Small intestine (tissue), 7 donors: ENCODE measurements at regions not wholly inside any gene's neighbourhood (a gene's known extent, or its start where the extent isn't known, plus 50 kb on each side); places are given as distances from the start of the nearest gene placed in this dataset.
"Not testable (repeated sequence)": the region's sequence is repeated elsewhere in the genome, so short reads cannot be mapped to it uniquely, and the experiment has no call there.

Source experiments
- DNase-seq, 2 donors: peaks; one replicate each; pipeline versions ENCODE4 v3.0.0 to v3.0.0-alpha.2; 2013
- FAIRE-seq: peaks from 2 replicates; lab custom pipeline; 2012; peaks lifted over from hg19 to GRCh38; lab: Jason Lieb, UNC
- H3K27ac ChIP-seq, 3 donors: one replicate each; pipeline ENCODE4 v1.5.1; 2013; ENCODE audit warnings: low read length in 2 of 3, mild to moderate bottlenecking in 2 of 3, control low read depth in 1 of 3, inconsistent platforms in 1 of 3, low read depth in 1 of 3, moderate library complexity in 1 of 3
- H3K27me3 ChIP-seq, 3 donors: one replicate each; pipeline ENCODE4 v1.6.1; 2013; ENCODE audit warnings: low read length in 3 of 3, inconsistent platforms in 1 of 3; ENCODE audit not compliant: control insufficient read depth in 3 of 3, insufficient read depth in 3 of 3
- H3K36me3 ChIP-seq, 3 donors: one replicate each; pipeline ENCODE4 v1.6.1; 2013; ENCODE audit warnings: low read length in 3 of 3, inconsistent platforms in 1 of 3, low read depth in 1 of 3, mild to moderate bottlenecking in 1 of 3, moderate library complexity in 1 of 3; ENCODE audit not compliant: control insufficient read depth in 3 of 3, insufficient read depth in 2 of 3
- H3K4me1 ChIP-seq, 3 donors: one replicate each; pipeline ENCODE4 v1.6.1; 2013; ENCODE audit warnings: low read length in 2 of 3, inconsistent platforms in 1 of 3, low read depth in 1 of 3, mild to moderate bottlenecking in 1 of 3, moderate library complexity in 1 of 3; ENCODE audit not compliant: control insufficient read depth in 3 of 3, insufficient read depth in 2 of 3
- H3K4me3 ChIP-seq, 3 donors: one replicate each; pipeline ENCODE4 v1.5.1; 2013; ENCODE audit warnings: low read length in 3 of 3, control low read depth in 1 of 3, inconsistent platforms in 1 of 3, low read depth in 1 of 3, mild to moderate bottlenecking in 1 of 3, moderate library complexity in 1 of 3
- H3K9me3 ChIP-seq, 2 donors: one replicate each; pipeline ENCODE4 v1.6.1; 2013; ENCODE audit warnings: low read depth in 1 of 2, low read length in 1 of 2; ENCODE audit not compliant: control insufficient read depth in 2 of 2, insufficient read depth in 1 of 2
- WGBS, 3 donors: extraction: QIAGEN DNeasy Blood & Tissue Kit; methylation state at CpG; one replicate each; pipeline ENCODE4 v1.1.7; 2013; 5-methylcytosine and 5-hydroxymethylcytosine counted together
- donor health status: healthy with polysubstance abuse.
- donor health status: control.
- donor health status: control.
- donor health status: Bipolar disorder and iron deficiency.
- donor health status: healthy.

DNA sequence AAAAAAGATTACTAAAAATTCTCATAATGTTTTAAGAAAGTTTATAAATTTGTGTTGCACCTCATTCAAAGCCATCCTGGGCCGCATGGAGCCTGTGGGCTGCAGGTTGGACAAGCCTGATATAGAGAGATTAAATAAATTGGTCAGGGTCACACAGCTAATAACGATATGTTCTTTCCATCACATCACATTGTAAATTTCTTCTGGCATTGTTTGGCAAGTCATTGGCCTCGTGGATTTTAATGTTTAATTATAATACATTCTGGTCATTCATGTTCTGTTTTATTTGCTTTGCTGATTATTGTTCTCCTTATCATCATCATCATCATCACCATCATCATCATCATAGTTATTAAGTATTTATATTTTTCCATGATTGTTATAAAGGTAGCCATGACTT is 157.3 kb downstream of the DIO2 start:
- FAIRE-seq, result no peak
- Histone ChIP-seq H3K36me3 (no peaks in the 10 kb centered on the region), H3K9me3 (no peaks in the 10 kb centered on the region), H3K27ac (no peak overlapping the region), H3K27me3 (no peaks in the 10 kb centered on the region), H3K4me3 (no peak overlapping the region), H3K4me1 (no peaks in the 10 kb centered on the region)
- DNase-seq, result no peak
- 66 to 83% (median 71%) methylated on average over 3 of the region's 3 CpGs for WGBS, 3 donors

DNA sequence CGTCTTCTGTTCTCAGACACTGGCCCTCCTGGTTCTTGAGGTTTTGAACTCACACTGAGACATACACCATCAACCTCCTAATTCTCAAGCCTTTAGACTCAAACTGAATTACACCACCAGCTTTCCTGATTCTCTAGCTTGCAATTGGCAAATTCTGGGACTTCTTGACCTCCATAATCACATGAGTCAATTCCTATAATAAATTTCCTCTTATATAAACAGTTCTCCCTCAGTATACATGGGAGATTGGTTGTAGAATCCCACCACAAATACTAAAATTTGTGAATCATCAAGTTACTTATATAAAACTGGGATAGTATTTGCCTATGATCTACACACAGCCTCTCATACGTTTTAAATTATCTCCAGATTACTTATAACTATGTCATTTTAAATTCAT is 162.2 kb downstream of the DIO2 start:
- DNase-seq, result no peak
- Histone ChIP-seq H3K4me1 (no peaks in the 10 kb centered on the region), H3K27me3 (no peaks in the 10 kb centered on the region), H3K36me3 (no peaks in the 10 kb centered on the region), H3K4me3 (no peak overlapping the region), H3K27ac (no peak overlapping the region), H3K9me3 (no peaks in the 10 kb centered on the region)
- FAIRE-seq, result no peak
- WGBS, 3 donors, result 71 to 79% (median 76%) methylated on average over 2 of the region's 2 CpGs

DNA sequence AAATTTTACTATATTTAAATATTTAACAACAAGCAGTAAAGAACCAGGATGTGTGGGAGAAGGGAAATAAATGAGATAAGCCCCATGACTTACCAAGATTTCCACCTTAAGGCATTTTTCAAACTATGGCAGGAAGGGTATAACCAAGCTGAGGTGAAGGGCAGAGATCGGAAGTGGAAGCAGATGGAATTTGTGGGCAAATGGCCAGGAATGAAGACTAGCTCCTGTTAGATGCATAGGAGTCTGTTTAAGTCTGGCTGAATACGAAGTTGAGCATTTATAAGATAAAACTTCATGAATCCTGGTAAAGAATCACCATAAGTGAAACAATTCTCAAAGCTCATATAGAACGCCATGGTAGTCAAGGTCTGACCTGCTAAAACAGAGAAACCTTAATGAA is 163.5 kb downstream of the DIO2 start:
- Histone ChIP-seq H3K36me3 (no peaks in the 10 kb centered on the region), H3K4me3 (no peak overlapping the region), H3K27me3 (no peaks in the 10 kb centered on the region), H3K27ac (no peak overlapping the region), H3K4me1 (no peaks in the 10 kb centered on the region), H3K9me3 (no peaks in the 10 kb centered on the region)
- FAIRE-seq (no peak), DNase-seq (no peak)
- 66 to 69% (median 68%) methylated on average over 3 of the region's 3 CpGs for WGBS, 3 donors

DNA sequence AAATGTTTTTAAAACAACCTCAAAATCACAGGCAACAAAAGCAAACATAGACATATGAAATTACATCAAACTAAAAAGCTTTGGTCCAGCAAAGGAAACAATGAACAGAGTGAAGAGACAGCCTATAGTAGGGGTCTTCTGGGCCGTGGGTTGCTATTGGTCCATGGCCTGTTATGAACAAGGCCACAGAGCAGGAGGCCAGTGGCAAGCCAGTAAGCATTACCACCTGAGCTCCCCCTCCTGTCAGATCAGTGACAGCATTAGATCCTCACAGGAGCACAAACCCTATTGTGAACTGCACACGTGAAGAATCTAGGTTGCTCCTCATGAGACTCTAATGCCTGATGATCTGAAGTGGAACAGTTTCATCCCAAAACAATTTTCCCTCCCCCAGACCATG is 174.0 kb downstream of the DIO2 start:
- FAIRE-seq, result no peak
- WGBS, 3 donors, result 59 to 75% (median 66%) methylated on average over 2 of the region's 2 CpGs
- H3K4me1 ChIP-seq, result no peaks in the 10 kb centered on the region

DNA sequence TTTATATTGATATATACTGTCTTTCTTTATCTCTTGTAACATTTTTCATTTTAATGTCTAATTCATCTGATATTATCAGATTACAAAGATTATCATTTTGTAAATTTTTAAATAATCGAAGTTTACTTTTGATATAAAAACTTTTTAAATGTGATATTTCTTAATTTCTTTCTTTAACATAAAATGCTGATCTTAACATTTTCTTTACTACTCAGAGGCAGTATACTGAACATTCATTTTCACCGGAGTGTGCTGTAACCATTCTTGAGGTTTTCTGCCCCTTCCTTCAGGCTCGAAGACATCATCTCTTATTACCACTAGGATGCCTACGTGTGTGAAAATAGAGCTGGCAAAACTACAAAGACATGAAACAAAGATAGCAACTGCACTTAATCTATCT is 186.9 kb downstream of the DIO2 start:
- WGBS, 3 donors, result 76 to 86% (median 80%) methylated on average over 4 of the region's 4 CpGs
- no peaks in the 10 kb centered on the region for H3K36me3 ChIP-seq
- no peaks in the 10 kb centered on the region for H3K9me3 ChIP-seq
- H3K27ac ChIP-seq, result no peak overlapping the region
- H3K4me1 ChIP-seq, result no peaks in the 10 kb centered on the region
- no peak for DNase-seq
- peak; percentile 72 for FAIRE-seq
- no peaks in the 10 kb centered on the region for H3K27me3 ChIP-seq
- H3K4me3 ChIP-seq, result no peak overlapping the region

More for the DNA sequence above, 174.0 kb downstream of the DIO2 start:
- H3K27me3 ChIP-seq, result no peaks in the 10 kb centered on the region
- DNase-seq, result no peak
- H3K4me3 ChIP-seq, result no peak overlapping the region
- H3K36me3 ChIP-seq, result no peaks in the 10 kb centered on the region
- H3K9me3 ChIP-seq, result no peaks in the 10 kb centered on the region
- H3K27ac ChIP-seq, result no peak overlapping the region

DNA sequence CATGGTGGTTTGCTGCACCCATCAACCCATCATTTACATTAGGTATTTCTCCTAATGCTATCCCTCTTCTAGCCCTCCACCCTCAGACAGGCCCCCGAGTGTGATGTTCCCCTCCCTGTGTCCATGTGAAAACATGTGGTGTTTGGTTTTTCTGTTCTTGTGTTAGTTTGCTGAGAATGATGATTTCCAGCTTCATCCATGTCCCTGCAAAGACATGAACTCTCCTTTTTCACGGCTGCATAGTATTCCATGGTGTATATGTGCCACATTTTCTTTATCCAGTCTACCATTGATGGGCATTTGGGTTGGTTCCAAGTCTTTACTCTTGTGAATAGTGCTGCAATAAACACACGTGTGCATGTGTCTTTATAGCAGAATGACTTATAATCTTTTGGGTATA is 192.8 kb downstream of the DIO2 start:
- not testable (repeated sequence) for H3K36me3 ChIP-seq, H3K27me3 ChIP-seq, H3K9me3 ChIP-seq, FAIRE-seq, H3K27ac ChIP-seq, H3K4me3 ChIP-seq, DNase-seq, H3K4me1 ChIP-seq
- WGBS, 3 donors, result 69 to 81% (median 73%) methylated on average over 3 of the region's 3 CpGs

DNA sequence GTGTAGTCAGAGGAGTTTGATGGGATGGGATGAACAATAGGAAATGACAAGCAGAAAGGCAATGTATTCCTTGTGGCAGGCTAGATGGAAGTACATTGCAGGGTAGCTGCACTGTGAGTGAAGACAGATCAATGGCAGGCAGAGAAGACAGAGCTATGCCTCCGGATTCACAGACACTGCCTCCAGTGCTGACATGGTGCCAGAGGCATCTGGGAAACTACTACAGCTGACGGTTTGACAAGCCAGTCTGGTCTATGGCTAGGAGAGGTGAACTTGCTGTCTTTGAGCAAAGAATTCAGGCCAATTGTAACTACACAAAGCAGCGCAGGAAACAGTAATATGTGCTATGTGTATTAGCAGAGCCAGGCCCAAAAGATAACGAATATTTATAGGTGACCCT is 193.5 kb downstream of the DIO2 start:
- no peaks in the 10 kb centered on the region for H3K4me1 ChIP-seq
- H3K27me3 ChIP-seq, result no peaks in the 10 kb centered on the region
- H3K9me3 ChIP-seq, result no peaks in the 10 kb centered on the region
- WGBS, 3 donors, result 67 to 78% (median 71%) methylated on average over 4 of the region's 4 CpGs
- no peak overlapping the region for H3K4me3 ChIP-seq
- no peaks in the 10 kb centered on the region for H3K36me3 ChIP-seq
- DNase-seq, result peak in 1 of 2 donors; percentile 2
- no peak for FAIRE-seq
- no peak overlapping the region for H3K27ac ChIP-seq

DNA sequence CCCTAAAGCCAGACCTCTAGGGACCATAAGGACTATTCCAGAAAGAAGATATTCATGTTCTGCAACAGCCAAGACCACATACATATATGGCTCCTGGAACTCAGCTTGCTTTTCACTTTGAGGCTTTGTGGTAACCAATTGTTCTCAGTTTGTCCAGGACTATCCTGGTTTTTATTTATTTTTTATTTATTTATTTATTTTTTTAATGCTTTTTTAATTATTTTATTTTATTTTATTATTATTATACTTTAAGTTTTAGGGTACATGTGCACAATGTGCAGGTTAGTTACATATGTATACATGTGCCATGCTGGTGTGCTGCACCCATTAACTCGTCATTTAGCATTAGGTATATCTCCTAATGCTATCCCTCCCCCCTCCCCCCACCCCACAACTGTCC is 201.1 kb downstream of the DIO2 start:
- H3K4me3 ChIP-seq, H3K27ac ChIP-seq, H3K36me3 ChIP-seq, H3K4me1 ChIP-seq, H3K27me3 ChIP-seq, FAIRE-seq, DNase-seq, H3K9me3 ChIP-seq: not testable (repeated sequence)
- no CpG with 5 or more reads among the region's 1 CpG for WGBS, 3 donors

DNA sequence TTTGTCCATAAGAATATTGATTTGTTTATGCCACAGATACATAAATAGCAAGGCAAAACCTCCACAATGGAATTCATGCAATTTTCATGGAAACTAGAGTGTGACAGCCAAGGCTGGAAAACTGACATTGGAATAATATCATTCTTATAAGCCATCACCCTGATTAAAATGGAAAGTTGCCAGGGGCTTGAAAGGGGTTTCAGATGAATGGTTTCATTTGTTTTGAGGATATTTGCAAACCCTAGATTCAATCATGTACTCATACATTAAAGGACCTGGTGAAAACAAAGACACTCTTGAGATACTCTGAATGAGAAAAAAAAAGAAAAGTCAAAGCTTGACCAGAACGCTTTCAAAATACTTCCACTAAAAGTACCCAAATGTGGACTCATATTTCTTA is 205.7 kb downstream of the DIO2 start:
- Histone ChIP-seq H3K4me1 (no peaks in the 10 kb centered on the region), H3K36me3 (no peaks in the 10 kb centered on the region), H3K9me3 (no peaks in the 10 kb centered on the region), H3K27ac (no peak overlapping the region), H3K27me3 (no peaks in the 10 kb centered on the region), H3K4me3 (no peak overlapping the region)
- WGBS, 3 donors, result 0 to 58% (median 0%) methylated on average over 1 of the region's 1 CpG
- no peak for FAIRE-seq
- no peak for DNase-seq
